Fibroblast of skin of right biceps (primary cell): ENCODE measurements at regions not wholly inside any gene's neighbourhood (a gene's known extent, or its start where the extent isn't known, plus 50 kb on each side); places are given as distances from the start of the nearest gene placed in this dataset.
A peak's percentile ranks its signal among the peaks of the same experiment; 100 is the strongest.
"Not testable (repeated sequence)": the region's sequence is repeated elsewhere in the genome, so short reads cannot be mapped to it uniquely, and the experiment has no call there.

Experiments used
- DNase-seq: peaks from one replicate; pipeline ENCODE4 v3.0.0-alpha.2; 2013

- DNase-seq: no peak
Measured at GRCh38 chr3:103511891-103512290, 1077.1 kb downstream of the ZPLD1 start.

DNA sequence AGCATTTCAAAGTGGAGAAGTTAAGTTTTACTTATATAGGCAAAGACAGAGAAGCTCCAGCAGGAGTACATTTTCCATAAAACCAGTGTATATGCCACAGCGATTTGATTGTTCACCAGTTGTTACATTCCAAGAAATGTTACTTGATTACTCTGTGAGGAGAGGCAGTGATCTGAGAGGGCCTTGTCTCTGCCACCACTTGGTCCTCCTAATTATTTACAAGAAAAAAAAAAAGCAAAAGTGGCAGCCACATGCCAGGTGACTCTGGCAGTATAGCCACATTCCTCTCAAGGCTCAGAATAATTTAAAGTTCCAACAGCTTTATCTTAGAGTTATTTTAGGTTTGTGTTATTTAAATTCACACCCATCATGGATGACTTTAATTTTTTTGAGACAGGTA, 1077.8 kb downstream of the ZPLD1 start:
- DNase-seq: no peak

- no peak for DNase-seq
Measured at GRCh38 chr3:103513003-103513402, 1078.2 kb downstream of the ZPLD1 start.

GRCh38 chr3:103515116-103515515, 1080.3 kb downstream of the ZPLD1 start:
- DNase-seq: no peak

DNA sequence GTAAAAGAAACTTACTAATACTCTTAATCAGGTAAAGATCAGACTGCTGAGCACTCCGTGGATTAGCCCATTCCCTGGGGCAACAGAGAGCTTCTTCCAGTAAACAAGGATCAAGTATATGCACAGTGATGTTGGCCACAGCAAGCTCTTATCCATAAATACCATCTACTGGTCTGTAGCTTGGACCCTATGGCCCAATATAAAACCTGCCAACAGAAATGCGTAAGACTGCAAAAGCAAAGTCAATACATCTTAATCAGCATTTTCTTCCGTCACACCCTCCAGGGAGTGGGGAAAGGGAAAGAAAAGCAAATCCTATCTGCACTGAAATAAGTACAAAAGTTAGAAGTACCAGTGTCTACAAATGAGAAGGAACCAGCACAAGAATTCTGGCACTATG, 1082.1 kb downstream of the ZPLD1 start:
- DNase-seq: no peak

GRCh38 chr3:103531327-103531726, 1096.5 kb downstream of the ZPLD1 start:
- DNase-seq: not testable (repeated sequence)

- DNase-seq: no peak
Measured at GRCh38 chr3:103532986-103533385, 1098.2 kb downstream of the ZPLD1 start.

GRCh38 chr3:103554451-103554850, 1119.6 kb downstream of the ZPLD1 start:
- DNase-seq: no peak

GRCh38 chr3:103564116-103564515, 1129.3 kb downstream of the ZPLD1 start:
- not testable (repeated sequence) for DNase-seq

DNA sequence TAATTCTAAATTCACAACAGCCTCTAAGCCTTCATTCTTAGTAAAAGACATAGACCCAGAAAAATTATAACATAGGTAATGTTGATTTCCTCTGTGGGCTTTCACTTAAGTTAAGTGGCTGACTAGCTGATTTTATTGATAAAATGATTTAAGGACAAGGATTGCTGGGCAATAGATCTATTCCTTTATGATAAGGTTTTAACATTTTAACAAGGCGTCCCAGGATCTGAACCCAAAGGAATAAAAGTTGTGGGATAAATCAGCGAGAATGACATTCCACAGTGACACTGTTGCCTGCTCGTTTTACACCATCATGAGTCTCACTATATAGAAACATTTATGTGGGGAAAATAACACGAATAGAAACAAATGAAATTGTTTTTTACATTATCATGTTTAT, 1151.0 kb downstream of the ZPLD1 start:
- no peak for DNase-seq

DNA sequence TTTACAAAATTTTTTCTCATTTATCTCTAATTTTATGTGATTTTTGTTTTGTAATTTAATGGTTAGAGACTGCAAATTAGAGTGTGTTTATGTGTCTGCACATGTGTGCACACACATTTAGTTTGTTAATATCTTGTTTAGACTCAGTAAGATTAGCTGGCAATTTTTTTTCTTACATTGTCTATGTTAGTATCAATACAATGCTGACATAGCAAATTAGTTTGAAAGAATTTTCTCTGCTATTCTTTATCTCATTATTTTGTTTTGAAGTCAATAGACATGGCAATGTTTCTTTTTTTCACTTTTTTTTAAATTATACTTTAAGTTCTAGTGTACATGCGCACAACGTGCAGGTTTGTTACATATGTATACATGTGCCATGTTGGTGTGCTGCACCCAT, 1155.0 kb downstream of the ZPLD1 start:
- DNase-seq: no peak

DNA sequence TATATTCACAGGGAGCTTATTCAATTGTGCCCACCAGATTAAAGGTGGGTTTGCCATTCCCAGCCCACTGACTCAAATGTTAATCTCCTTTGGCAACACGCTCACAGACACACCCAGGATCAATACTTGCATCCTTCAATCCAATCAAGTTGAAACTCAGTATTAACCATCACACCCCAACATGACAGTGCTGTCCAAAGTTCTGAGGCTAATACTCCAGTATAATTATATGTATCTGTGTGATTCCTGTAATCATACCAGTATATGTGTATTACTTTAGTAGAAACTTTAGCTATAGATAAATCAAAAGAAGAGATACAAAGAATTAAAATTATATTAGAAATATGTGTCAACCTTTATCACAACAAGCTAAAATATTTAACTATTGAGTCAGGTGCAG, 1166.0 kb downstream of the ZPLD1 start:
- no peak for DNase-seq

GRCh38 chr3:103601666-103602065, 1166.9 kb downstream of the ZPLD1 start:
- no peak for DNase-seq

GRCh38 chr3:103609472-103609871, 1174.7 kb downstream of the ZPLD1 start:
- DNase-seq: no peak

GRCh38 chr3:103613397-103614156, 1178.8 kb downstream of the ZPLD1 start:
- no peak for DNase-seq

GRCh38 chr3:103614719-103615118, 1179.9 kb downstream of the ZPLD1 start:
- DNase-seq: no peak

GRCh38 chr3:103617961-103618360, 1183.1 kb downstream of the ZPLD1 start:
- no peak for DNase-seq

- no peak for DNase-seq
Measured at GRCh38 chr3:103624271-103624670, 1189.5 kb downstream of the ZPLD1 start.

GRCh38 chr3:103629391-103629790, 1194.6 kb downstream of the ZPLD1 start:
- DNase-seq: no peak

DNA sequence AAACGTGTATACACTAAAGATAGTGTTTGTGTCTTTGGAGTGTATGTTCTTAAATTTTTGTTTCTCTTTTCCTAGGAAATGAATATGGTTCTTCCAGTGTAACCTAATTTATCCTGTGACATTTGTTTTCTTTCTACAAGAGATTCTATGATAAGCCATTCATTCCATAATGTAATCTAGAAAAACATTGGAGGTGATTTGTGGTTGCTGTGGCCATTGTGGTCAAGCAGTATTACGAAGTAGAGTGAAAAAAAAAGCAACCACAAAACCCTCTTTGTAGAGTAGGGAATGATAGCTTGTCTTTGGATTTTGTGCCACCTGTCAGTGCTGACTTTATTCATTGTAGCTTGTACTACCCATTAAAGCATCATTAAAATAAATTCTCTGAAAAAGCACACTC, 1209.6 kb downstream of the ZPLD1 start:
- DNase-seq: peak; percentile 28

DNA sequence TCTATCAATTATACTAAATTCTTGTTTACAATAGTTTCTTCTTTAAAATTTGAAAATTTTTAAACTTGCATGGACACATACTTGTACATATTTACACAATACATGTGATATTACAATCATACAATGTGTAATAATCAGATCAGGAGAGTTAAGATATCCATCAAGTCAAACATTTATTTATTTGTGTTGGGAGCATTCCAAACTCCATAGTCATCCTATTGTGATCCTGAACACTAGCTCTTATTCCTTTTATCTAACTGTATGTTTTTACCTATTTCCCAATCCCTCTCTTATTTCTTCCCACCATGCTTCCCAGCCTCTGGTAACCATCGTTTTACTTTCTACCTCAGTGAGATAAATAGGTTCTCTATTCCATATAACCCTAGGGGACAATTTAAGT, 1219.2 kb downstream of the ZPLD1 start:
- DNase-seq: no peak

- no peak for DNase-seq
Measured at GRCh38 chr3:103657756-103658155, 1222.9 kb downstream of the ZPLD1 start.

- DNase-seq: no peak
Measured at GRCh38 chr3:103660810-103661209, 1226.0 kb downstream of the ZPLD1 start.

DNA sequence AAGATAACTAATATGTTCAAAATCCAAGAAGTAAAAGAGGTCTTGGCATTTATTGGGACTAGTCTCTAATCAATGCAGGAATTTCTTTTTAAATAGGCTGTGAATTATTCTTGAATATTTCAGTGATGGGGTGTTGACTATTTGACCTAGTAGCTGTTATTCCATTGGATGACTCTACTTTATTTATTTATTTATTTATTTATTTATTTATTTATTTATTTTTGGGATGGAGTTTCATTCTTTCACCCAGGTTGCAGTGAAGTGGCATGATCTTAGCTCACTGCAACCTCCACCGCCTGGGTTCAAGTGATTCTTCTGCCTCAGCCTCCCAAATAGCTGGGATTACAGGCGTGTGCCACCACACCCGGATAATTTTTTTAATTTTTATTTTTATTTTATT, 1227.8 kb downstream of the ZPLD1 start:
- no peak for DNase-seq

DNA sequence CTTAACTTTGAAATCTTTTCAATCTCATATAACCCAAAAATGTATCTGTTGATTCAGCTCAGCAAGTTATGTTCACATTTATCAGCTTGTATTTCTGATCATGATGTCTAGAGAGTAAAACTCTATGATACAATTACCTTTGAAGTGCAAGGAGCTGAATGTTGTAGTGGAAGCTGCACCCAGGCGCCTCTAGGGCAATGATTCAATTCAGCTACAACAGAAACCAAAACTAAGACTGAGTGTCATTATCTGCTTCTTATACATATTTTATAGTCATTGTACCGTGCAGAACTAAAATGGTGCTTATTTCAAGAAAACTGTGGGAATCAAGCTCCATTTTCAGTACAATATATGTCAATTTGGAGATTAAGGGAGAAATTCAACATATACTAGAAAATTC, 1237.5 kb downstream of the ZPLD1 start:
- no peak for DNase-seq
